ENCODE measurements at regions not wholly inside any gene's neighbourhood (a gene's known extent, or its start where the extent isn't known, plus 50 kb on each side); places are given as distances from the start of the nearest gene placed in this dataset.

DNA sequence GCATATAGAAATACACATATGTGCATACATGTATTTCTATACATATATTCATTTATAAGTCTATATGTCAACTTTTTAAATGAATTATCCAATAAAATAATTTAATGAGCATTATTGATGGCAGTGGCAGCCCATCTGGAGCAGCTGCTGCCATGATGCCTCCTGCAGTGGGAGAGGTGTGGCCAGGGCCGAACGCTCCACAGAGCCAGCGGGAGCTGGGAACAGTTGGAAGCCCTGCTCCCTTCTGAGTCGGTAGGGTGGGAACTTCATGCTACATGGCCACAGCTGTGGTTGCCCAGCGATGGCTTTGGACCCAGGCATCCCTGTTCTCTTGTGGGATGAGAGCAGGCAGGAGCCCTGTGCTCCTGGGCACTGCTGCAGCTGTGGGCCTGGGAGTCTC lies 812.4 kb upstream of the CTNND2 start:
- TF ChIP-seq EZH2 (IDR thresholded peaks at IDR 0.05; ENCODE audit: borderline replicate concordance) (no peak), EZH2phosphoT487 (IDR thresholded peaks at IDR 0.05; ENCODE audit: low read depth, severe bottlenecking, unreplicated experiment) (no peak)
- TF ChIP-seq, protein P1, sequence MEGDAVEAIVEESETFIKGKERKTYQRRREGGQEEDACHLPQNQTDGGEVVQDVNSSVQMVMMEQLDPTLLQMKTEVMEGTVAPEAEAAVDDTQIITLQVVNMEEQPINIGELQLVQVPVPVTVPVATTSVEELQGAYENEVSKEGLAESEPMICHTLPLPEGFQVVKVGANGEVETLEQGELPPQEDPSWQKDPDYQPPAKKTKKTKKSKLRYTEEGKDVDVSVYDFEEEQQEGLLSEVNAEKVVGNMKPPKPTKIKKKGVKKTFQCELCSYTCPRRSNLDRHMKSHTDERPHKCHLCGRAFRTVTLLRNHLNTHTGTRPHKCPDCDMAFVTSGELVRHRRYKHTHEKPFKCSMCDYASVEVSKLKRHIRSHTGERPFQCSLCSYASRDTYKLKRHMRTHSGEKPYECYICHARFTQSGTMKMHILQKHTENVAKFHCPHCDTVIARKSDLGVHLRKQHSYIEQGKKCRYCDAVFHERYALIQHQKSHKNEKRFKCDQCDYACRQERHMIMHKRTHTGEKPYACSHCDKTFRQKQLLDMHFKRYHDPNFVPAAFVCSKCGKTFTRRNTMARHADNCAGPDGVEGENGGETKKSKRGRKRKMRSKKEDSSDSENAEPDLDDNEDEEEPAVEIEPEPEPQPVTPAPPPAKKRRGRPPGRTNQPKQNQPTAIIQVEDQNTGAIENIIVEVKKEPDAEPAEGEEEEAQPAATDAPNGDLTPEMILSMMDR (IDR thresholded peaks at IDR 0.05; ENCODE audit: poor library complexity): no peak
- H3K9me2 ChIP-seq (replicated peaks; ENCODE audit: insufficient read depth): no peaks in the 10 kb centered on the region
- no peaks in the 10 kb centered on the region for H3K9me3 ChIP-seq (ENCODE audit: low read depth)
- no peaks in the 10 kb centered on the region for H3K36me3 ChIP-seq (replicated peaks; ENCODE audit: insufficient read depth, low read depth)
- H2AFZ ChIP-seq: no peak overlapping the region
- WGBS (ENCODE audit: low lambda C conversion rate, missing lambda C conversion rate): 94% methylated on average over 5 of the region's 5 CpGs
- no peaks in the 10 kb centered on the region for H3K79me2 ChIP-seq
- H3K27ac ChIP-seq: no peak overlapping the region
- no peak for DNase-seq (ENCODE audit: low spot score)
- no peaks in the 10 kb centered on the region for H3K4me1 ChIP-seq (ENCODE audit: insufficient read depth)
- no peak overlapping the region for H3K4me2 ChIP-seq
- no peak overlapping the region for H3K4me3 ChIP-seq
- H3K27me3 ChIP-seq: no peaks in the 10 kb centered on the region
- H4K20me1 ChIP-seq (ENCODE audit: insufficient read depth, poor library complexity, severe bottlenecking): no peaks in the 10 kb centered on the region

DNA sequence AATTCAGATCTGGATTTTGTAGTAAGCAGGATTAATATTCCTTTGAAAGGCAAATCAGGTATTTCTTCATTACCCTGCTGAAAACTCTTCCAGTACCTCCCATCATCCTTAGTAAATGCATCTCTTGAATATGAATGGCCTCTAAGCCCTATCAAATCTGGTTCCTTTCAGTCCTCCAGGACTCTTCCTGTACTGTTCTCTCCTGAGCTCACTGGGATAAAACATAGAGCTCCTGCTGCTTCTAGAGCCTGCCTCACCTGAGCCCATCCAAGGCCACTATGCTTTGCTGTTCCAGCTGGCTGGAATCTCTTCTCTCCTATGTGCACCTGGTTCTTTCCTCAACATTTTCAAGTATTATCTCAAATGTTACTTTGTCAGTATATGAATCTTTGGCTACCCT lies 803.3 kb upstream of the CTNND2 start:
- H3K4me3 ChIP-seq: no peak overlapping the region
- H3K27me3 ChIP-seq: no peaks in the 10 kb centered on the region
- no peak overlapping the region for H2AFZ ChIP-seq
- no peak overlapping the region for H3K4me2 ChIP-seq
- no peaks in the 10 kb centered on the region for H3K4me1 ChIP-seq (ENCODE audit: insufficient read depth)
- no peaks in the 10 kb centered on the region for H3K79me2 ChIP-seq
- no peaks in the 10 kb centered on the region for H3K36me3 ChIP-seq (replicated peaks; ENCODE audit: insufficient read depth, low read depth)
- DNase-seq (ENCODE audit: low spot score): no peak
- H4K20me1 ChIP-seq (ENCODE audit: insufficient read depth, poor library complexity, severe bottlenecking): no peaks in the 10 kb centered on the region
- H3K27ac ChIP-seq: no peak overlapping the region
- H3K9me3 ChIP-seq (ENCODE audit: low read depth): no peaks in the 10 kb centered on the region
- no peaks in the 10 kb centered on the region for H3K9me2 ChIP-seq (replicated peaks; ENCODE audit: insufficient read depth)
- TF ChIP-seq EZH2 (IDR thresholded peaks at IDR 0.05; ENCODE audit: borderline replicate concordance) (no peak), EZH2phosphoT487 (IDR thresholded peaks at IDR 0.05; ENCODE audit: low read depth, severe bottlenecking, unreplicated experiment) (no peak)
- TF ChIP-seq, protein P1 (IDR thresholded peaks at IDR 0.05; ENCODE audit: poor library complexity): no peak

DNA sequence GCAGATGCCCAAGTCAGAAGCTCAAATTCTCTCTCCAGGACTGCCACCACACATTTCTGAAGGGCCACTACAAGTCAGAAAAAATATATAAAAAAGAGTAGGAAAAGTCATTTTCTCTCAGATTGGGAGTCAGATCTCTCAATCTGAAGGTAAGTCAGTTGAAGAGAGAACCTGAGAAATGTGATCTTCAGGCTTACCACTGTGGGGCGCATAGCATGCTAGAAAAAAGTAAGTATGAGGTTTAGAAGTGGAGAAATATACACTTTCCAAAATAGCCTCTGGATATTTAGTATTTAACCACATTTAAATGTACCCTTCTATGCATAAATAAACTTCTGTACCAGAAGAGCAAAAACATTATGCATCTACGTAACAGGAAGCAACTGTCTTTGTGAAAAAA lies 800.7 kb upstream of the CTNND2 start:
- no peaks in the 10 kb centered on the region for H3K36me3 ChIP-seq (replicated peaks; ENCODE audit: insufficient read depth, low read depth)

More for the DNA sequence above, 800.7 kb upstream of the CTNND2 start:
- WGBS (ENCODE audit: low lambda C conversion rate, missing lambda C conversion rate): 68% methylated on average over 2 of the region's 2 CpGs
- Histone ChIP-seq H3K4me2 (no peak overlapping the region), H3K27ac (no peak overlapping the region), H3K4me1 (ENCODE audit: insufficient read depth) (no peaks in the 10 kb centered on the region), H4K20me1 (ENCODE audit: insufficient read depth, poor library complexity, severe bottlenecking) (no peaks in the 10 kb centered on the region), H2AFZ (no peak overlapping the region), H3K9me3 (ENCODE audit: low read depth) (no peaks in the 10 kb centered on the region), H3K79me2 (no peaks in the 10 kb centered on the region), H3K9me2 (replicated peaks; ENCODE audit: insufficient read depth) (no peaks in the 10 kb centered on the region), H3K27me3 (no peaks in the 10 kb centered on the region), H3K4me3 (no peak overlapping the region)
- no peak for DNase-seq (ENCODE audit: low spot score)
- TF ChIP-seq EZH2 (IDR thresholded peaks at IDR 0.05; ENCODE audit: borderline replicate concordance) (no peak), EZH2phosphoT487 (IDR thresholded peaks at IDR 0.05; ENCODE audit: low read depth, severe bottlenecking, unreplicated experiment) (no peak)
- TF ChIP-seq, protein P1 (IDR thresholded peaks at IDR 0.05; ENCODE audit: poor library complexity): peak; percentile 41

All from hepatocyte (in vitro differentiated cells).